SIG-M5 treated with dmso at 0.1 percent for 504 hours (cell line): ENCODE measurements at regions not wholly inside any gene's neighbourhood (a gene's known extent, or its start where the extent isn't known, plus 50 kb on each side); places are given as distances from the start of the nearest gene placed in this dataset.
"Not testable (repeated sequence)": the region's sequence is repeated elsewhere in the genome, so short reads cannot be mapped to it uniquely, and the experiment has no call there.

Experiments
- DNase-seq: peaks from one replicate; lab custom pipeline; 2025; ENCODE audit not compliant: unreplicated experiment; lab: John Stamatoyannopoulos, UW

- DNase-seq = no peak
Measured at GRCh38 chr1:232579958-232580941, 49.7 kb downstream of the SIPA1L2 start.

GRCh38 chr1:232579466-232579865 is 50.5 kb downstream of the SIPA1L2 start:
- DNase-seq = no peak

GRCh38 chr1:232578651-232579195 is 51.2 kb downstream of the SIPA1L2 start:
- no peak for DNase-seq

- no peak for DNase-seq
Measured at GRCh38 chr1:232577772-232578171, 52.2 kb downstream of the SIPA1L2 start.

GRCh38 chr1:232576537-232576936 is 53.4 kb downstream of the SIPA1L2 start:
- DNase-seq = no peak

- DNase-seq = no peak
Measured at GRCh38 chr1:232575763-232576040, 54.2 kb downstream of the SIPA1L2 start.

- no peak for DNase-seq
Measured at GRCh38 chr1:232574889-232575762, 54.8 kb downstream of the SIPA1L2 start.

GRCh38 chr1:232574077-232574476 is 55.9 kb downstream of the SIPA1L2 start:
- DNase-seq = no peak

GRCh38 chr1:232571523-232571922 is 58.4 kb downstream of the SIPA1L2 start:
- DNase-seq = no peak

- DNase-seq = no peak
Measured at GRCh38 chr1:232570007-232570406, 59.9 kb downstream of the SIPA1L2 start.

GRCh38 chr1:232569554-232569921 is 60.4 kb downstream of the SIPA1L2 start:
- DNase-seq = not testable (repeated sequence)

GRCh38 chr1:232568906-232569553 is 60.9 kb downstream of the SIPA1L2 start:
- DNase-seq = no peak

- DNase-seq = no peak
Measured at GRCh38 chr1:232568331-232568852, 61.5 kb downstream of the SIPA1L2 start.

- no peak for DNase-seq
Measured at GRCh38 chr1:232566093-232566492, 63.8 kb downstream of the SIPA1L2 start.

GRCh38 chr1:232562855-232563510 is 67.0 kb downstream of the SIPA1L2 start:
- DNase-seq = no peak

GRCh38 chr1:232561381-232561780 is 68.6 kb downstream of the SIPA1L2 start:
- DNase-seq = no peak

GRCh38 chr1:232560940-232561339 is 69.0 kb downstream of the SIPA1L2 start:
- DNase-seq = no peak

GRCh38 chr1:232558954-232559353 is 71.0 kb downstream of the SIPA1L2 start:
- DNase-seq = no peak

GRCh38 chr1:232557502-232558191 is 72.3 kb downstream of the SIPA1L2 start:
- DNase-seq = no peak

GRCh38 chr1:232557096-232557495 is 72.8 kb downstream of the SIPA1L2 start:
- no peak for DNase-seq
